ENCODE measurements at regions not wholly inside any gene's neighbourhood (a gene's known extent, or its start where the extent isn't known, plus 50 kb on each side); places are given as distances from the start of the nearest gene placed in this dataset.

GRCh38 chr3:166205158-166205557 lies 367.9 kb upstream of the BCHE start:
- TF ChIP-seq POLR2AphosphoS5 (IDR thresholded peaks at IDR 0.05; ENCODE audit: low read depth, low read length) (no peak), SIN3A (IDR thresholded peaks at IDR 0.05; ENCODE audit: borderline replicate concordance, insufficient read depth, low read depth, low read length) (no peak)
- TF ChIP-seq, protein P1, sequence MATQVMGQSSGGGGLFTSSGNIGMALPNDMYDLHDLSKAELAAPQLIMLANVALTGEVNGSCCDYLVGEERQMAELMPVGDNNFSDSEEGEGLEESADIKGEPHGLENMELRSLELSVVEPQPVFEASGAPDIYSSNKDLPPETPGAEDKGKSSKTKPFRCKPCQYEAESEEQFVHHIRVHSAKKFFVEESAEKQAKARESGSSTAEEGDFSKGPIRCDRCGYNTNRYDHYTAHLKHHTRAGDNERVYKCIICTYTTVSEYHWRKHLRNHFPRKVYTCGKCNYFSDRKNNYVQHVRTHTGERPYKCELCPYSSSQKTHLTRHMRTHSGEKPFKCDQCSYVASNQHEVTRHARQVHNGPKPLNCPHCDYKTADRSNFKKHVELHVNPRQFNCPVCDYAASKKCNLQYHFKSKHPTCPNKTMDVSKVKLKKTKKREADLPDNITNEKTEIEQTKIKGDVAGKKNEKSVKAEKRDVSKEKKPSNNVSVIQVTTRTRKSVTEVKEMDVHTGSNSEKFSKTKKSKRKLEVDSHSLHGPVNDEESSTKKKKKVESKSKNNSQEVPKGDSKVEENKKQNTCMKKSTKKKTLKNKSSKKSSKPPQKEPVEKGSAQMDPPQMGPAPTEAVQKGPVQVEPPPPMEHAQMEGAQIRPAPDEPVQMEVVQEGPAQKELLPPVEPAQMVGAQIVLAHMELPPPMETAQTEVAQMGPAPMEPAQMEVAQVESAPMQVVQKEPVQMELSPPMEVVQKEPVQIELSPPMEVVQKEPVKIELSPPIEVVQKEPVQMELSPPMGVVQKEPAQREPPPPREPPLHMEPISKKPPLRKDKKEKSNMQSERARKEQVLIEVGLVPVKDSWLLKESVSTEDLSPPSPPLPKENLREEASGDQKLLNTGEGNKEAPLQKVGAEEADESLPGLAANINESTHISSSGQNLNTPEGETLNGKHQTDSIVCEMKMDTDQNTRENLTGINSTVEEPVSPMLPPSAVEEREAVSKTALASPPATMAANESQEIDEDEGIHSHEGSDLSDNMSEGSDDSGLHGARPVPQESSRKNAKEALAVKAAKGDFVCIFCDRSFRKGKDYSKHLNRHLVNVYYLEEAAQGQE (IDR thresholded peaks at IDR 0.05; ENCODE audit: insufficient read depth in 1 of 2, low read depth in 2 of 2, low read length in 1 of 2): no peak
- TF ChIP-seq, protein P2, sequence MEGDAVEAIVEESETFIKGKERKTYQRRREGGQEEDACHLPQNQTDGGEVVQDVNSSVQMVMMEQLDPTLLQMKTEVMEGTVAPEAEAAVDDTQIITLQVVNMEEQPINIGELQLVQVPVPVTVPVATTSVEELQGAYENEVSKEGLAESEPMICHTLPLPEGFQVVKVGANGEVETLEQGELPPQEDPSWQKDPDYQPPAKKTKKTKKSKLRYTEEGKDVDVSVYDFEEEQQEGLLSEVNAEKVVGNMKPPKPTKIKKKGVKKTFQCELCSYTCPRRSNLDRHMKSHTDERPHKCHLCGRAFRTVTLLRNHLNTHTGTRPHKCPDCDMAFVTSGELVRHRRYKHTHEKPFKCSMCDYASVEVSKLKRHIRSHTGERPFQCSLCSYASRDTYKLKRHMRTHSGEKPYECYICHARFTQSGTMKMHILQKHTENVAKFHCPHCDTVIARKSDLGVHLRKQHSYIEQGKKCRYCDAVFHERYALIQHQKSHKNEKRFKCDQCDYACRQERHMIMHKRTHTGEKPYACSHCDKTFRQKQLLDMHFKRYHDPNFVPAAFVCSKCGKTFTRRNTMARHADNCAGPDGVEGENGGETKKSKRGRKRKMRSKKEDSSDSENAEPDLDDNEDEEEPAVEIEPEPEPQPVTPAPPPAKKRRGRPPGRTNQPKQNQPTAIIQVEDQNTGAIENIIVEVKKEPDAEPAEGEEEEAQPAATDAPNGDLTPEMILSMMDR (IDR thresholded peaks at IDR 0.05): no peak
- Histone ChIP-seq H3K27ac (ENCODE audit: low read length) (no peak overlapping the region), H3K27me3 (ENCODE audit: control insufficient read depth, insufficient read depth, low read length) (no peaks in the 10 kb centered on the region), H3K4me1 (ENCODE audit: control insufficient read depth, insufficient read depth, low read length) (no peaks in the 10 kb centered on the region), H3K4me3 (ENCODE audit: low read depth in 2 of 2, low read length in 2 of 2) (no peak overlapping the region), H3K9me3 (ENCODE audit: control insufficient read depth, insufficient read depth, low read depth, low read length) (0 out of 2 replicates have a peak, but pooled peaks cover 6% of the 10 kb centered on the region), H3K36me3 (ENCODE audit: control insufficient read depth, insufficient read depth, low read length) (no peaks in the 10 kb centered on the region)
- CTCF ChIA-PET: no interaction called here
- ATAC-seq (no peak), DNase-seq (ENCODE audit: low read depth, low spot score) (no peak)
- intact Hi-C loops (cut with micrococcal nuclease; ENCODE audit: unreplicated experiment) (no loop called here), in situ Hi-C loops (cut with HindIII; ENCODE audit: low pct_unique_long_range_greater_than_20kb, low sequenced_read_pairs) (no loop called here)
- BruUV-seq (replicated peaks): no TSS peak
- POLR2A ChIA-PET: no interaction called here

DNA sequence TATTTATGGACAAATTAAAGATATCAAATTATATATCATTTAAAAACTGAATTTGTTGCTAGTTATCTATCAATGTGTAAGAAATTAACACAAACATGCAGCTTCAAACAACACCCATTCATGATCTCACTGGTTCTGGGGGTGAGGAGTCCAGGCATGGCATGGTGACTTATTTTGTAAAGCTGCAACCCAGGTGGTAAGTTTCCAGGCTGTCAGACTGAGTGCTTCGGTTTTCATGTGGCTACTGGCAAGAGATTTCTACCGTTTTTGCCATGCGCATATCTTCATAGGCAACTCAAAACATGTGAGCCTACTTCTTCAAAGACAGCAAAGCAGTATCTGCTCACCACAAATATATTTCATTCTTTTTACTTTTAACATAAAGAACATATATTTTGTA lies 364.3 kb upstream of the BCHE start:
- no peaks in the 10 kb centered on the region for H3K36me3 ChIP-seq (ENCODE audit: control insufficient read depth, insufficient read depth, low read length)
- H3K4me3 ChIP-seq (ENCODE audit: low read depth in 2 of 2, low read length in 2 of 2): no peak overlapping the region
- no peak for TF ChIP-seq POLR2AphosphoS5 (IDR thresholded peaks at IDR 0.05; ENCODE audit: low read depth, low read length)
- TF ChIP-seq TCF7L2 (IDR thresholded peaks at IDR 0.05; ENCODE audit: low read depth, low read length): no peak
- no peak for TF ChIP-seq SIN3A (IDR thresholded peaks at IDR 0.05; ENCODE audit: borderline replicate concordance, insufficient read depth, low read depth, low read length)
- TF ChIP-seq, protein P2 (IDR thresholded peaks at IDR 0.05): no peak
- TF ChIP-seq, protein P1 (IDR thresholded peaks at IDR 0.05; ENCODE audit: insufficient read depth in 1 of 2, low read depth in 2 of 2, low read length in 1 of 2): no peak
- no peaks in the 10 kb centered on the region; the same call in 1 of the 2 replicates for H3K9me3 ChIP-seq (ENCODE audit: control insufficient read depth, insufficient read depth, low read depth, low read length)
- CTCF ChIA-PET: no interaction called here
- in situ Hi-C loops (cut with HindIII; ENCODE audit: low pct_unique_long_range_greater_than_20kb, low sequenced_read_pairs): no loop called here
- no peaks in the 10 kb centered on the region for H3K27me3 ChIP-seq (ENCODE audit: control insufficient read depth, insufficient read depth, low read length)
- H3K4me1 ChIP-seq (ENCODE audit: control insufficient read depth, insufficient read depth, low read length): no peaks in the 10 kb centered on the region
- no peak for ATAC-seq
- intact Hi-C loops (cut with micrococcal nuclease; ENCODE audit: unreplicated experiment): no loop called here
- no peak for DNase-seq (ENCODE audit: low read depth, low spot score)
- no peak overlapping the region for H3K27ac ChIP-seq (ENCODE audit: low read length)
- BruUV-seq (replicated peaks): no TSS peak
- POLR2A ChIA-PET: no interaction called here
